ENCODE measurements at regions not wholly inside any gene's neighbourhood (a gene's known extent, or its start where the extent isn't known, plus 50 kb on each side); places are given as distances from the start of the nearest gene placed in this dataset.

DNA sequence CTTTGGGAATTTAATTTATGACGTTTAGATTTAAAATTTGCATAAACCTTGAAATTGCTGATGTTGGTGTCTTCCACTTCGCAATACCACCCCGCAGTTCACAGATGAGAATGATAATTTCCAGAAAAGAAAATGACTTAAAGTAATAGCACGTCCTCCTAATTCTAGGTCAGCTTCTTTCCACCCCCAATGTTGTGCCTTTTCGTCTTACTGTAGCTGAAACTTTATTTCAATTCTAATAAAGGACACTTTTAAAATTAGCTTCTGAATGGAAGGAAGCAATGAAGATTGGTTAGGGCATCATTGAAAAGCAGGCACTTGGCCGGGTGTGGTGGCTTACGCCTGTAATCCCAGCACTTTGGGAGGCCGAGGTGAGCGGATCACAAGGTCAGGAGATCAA lies 107.4 kb downstream of the MYCN start:
- Histone ChIP-seq H3K14ac (ENCODE audit: insufficient read length) (no peak overlapping the region), H3K4me2 (ENCODE audit: insufficient read depth in 1 of 2, low read depth in 2 of 2, low read length in 2 of 2) (no peak overlapping the region), H3K23ac (ENCODE audit: insufficient read length) (no peak overlapping the region), H2BK12ac (ENCODE audit: low read depth, low read length) (no peak overlapping the region), H2BK20ac (ENCODE audit: low read length) (no peak overlapping the region), H2BK120ac (replicated peaks; ENCODE audit: low read depth, low read length) (no peak overlapping the region), H3K27ac (ENCODE audit: low read depth, low read length) (no peak overlapping the region), H3K4me3 (ENCODE audit: extremely low read depth in 1 of 4, insufficient read depth in 2 of 4, low read depth in 3 of 4, low read length in 4 of 4) (no peak overlapping the region), H3K9me3 (ENCODE audit: insufficient read depth in 2 of 2, low read depth in 1 of 2, low read length in 1 of 2) (no peaks in the 10 kb centered on the region), H2AK5ac (ENCODE audit: low read depth, low read length) (no peak overlapping the region), H3K23me2 (ENCODE audit: low read depth, low read length) (no peaks in the 10 kb centered on the region), H3K4ac (replicated peaks; ENCODE audit: insufficient read length, low read depth, low read length) (no peak overlapping the region), H4K91ac (replicated peaks; ENCODE audit: insufficient read length, low read length) (no peak overlapping the region), H3K36me3 (ENCODE audit: control insufficient read depth in 2 of 4, insufficient read depth in 4 of 4, low read length in 3 of 4) (no peaks in the 10 kb centered on the region), H3K79me1 (ENCODE audit: low read depth, low read length) (no peaks in the 10 kb centered on the region), H2BK5ac (ENCODE audit: low read depth, low read length) (no peak overlapping the region), H3K79me2 (ENCODE audit: control insufficient read depth in 1 of 2, insufficient read depth in 2 of 2, low read length in 2 of 2) (no peaks in the 10 kb centered on the region), H4K8ac (ENCODE audit: extremely low read depth, insufficient read depth, low read length) (no peak overlapping the region), H2AFZ (ENCODE audit: low read length) (no peak overlapping the region), H4K5ac (ENCODE audit: insufficient read length, low read depth, low read length) (no peak overlapping the region), H3K56ac (replicated peaks; ENCODE audit: insufficient read length, low read depth, low read length) (no peak overlapping the region), H3K9ac (replicated peaks in 1 of 4; ENCODE audit: extremely low read depth in 1 of 4, low read depth in 3 of 4, low read length in 3 of 4) (no peak overlapping the region), H3K27me3 (replicated peaks in 1 of 4; ENCODE audit: control insufficient read depth in 3 of 4, extremely low read depth in 1 of 4, insufficient read depth in 3 of 4, low read length in 3 of 4) (no peaks in the 10 kb centered on the region), H3K18ac (ENCODE audit: extremely low read depth, low read length) (no peak overlapping the region), H4K20me1 (replicated peaks in 1 of 2; ENCODE audit: control insufficient read depth in 1 of 2, insufficient read depth in 2 of 2, low read length in 2 of 2) (no peaks in the 10 kb centered on the region), H3K4me1 (replicated peaks in 1 of 4; ENCODE audit: control insufficient read depth in 3 of 4, insufficient read depth in 4 of 4, low read length in 3 of 4) (peaks cover 0 to 8% (median 4%) of the 10 kb centered on the region in 4 experiments; a peak in 4 of 7 replicates), H2BK15ac (ENCODE audit: low read length) (no peak overlapping the region)
- FAIRE-seq = no peak
- ChIA-PET CTCF (ENCODE audit: partially characterized antibody) (interaction anchor here (0.6 to 3.3 kb wide), 4 partner anchors 14 to 1675 kb away, joined by 3 to 19 read pairs (median 4); no protein-coding TSS in a partner anchor), POLR2A (ENCODE audit: partially characterized antibody) (no interaction called here)
- 92% methylated on average over 9 of the region's 9 CpGs; no CpG with 5 or more reads in 1 of the 2 experiments for WGBS, 2 experiments (ENCODE audit: extremely low coverage in 1 of 2, insufficient coverage in 1 of 2, insufficient read length in 1 of 2, insufficient replicate concordance in 2 of 2, low coverage in 1 of 2, low lambda C conversion rate in 2 of 2, missing lambda C conversion rate in 1 of 2)
- DNase-seq (ENCODE audit: low read depth in 1 of 2, low spot score in 2 of 2) = no peak
- TF ChIP-seq JUND (IDR thresholded peaks at IDR 0.05; ENCODE audit: low read length) = no peak
- no peak for TF ChIP-seq SP2 (IDR thresholded peaks at IDR 0.05; ENCODE audit: low read length)
- no peak for TF ChIP-seq GTF2F1 (IDR thresholded peaks at IDR 0.05; ENCODE audit: borderline replicate concordance, low read depth, low read length)
- no peak for TF ChIP-seq CBX5 (IDR thresholded peaks at IDR 0.05; ENCODE audit: low read depth, low read length)
- no peak for TF ChIP-seq CTCF (IDR thresholded peaks at IDR 0.05; ENCODE audit: control extremely low read depth in 1 of 3, insufficient read depth in 1 of 3, low read depth in 1 of 3, low read length in 3 of 3)
- TF ChIP-seq NANOG (IDR thresholded peaks at IDR 0.05; ENCODE audit: insufficient read depth, low read depth, low read length, poor library complexity, severe bottlenecking) = no peak
- TF ChIP-seq RNF2 (IDR thresholded peaks at IDR 0.05; ENCODE audit: borderline replicate concordance, low read depth, low read length, missing control alignments, poor library complexity, severe bottlenecking) = no peak
- TF ChIP-seq JUN (IDR thresholded peaks at IDR 0.05; ENCODE audit: low read depth, low read length) = no peak
- TF ChIP-seq TCF12 (IDR thresholded peaks at IDR 0.05; ENCODE audit: low read depth, low read length) = no peak
- no peak for TF ChIP-seq BRCA1 (IDR thresholded peaks at IDR 0.05; ENCODE audit: low read depth, low read length)
- TF ChIP-seq MAFK (IDR thresholded peaks at IDR 0.05; ENCODE audit: low read depth, low read length) = no peak
- TF ChIP-seq SIRT6 (IDR thresholded peaks at IDR 0.05; ENCODE audit: low read length) = no peak
- TF ChIP-seq EGR1 (IDR thresholded peaks at IDR 0.05; ENCODE audit: borderline replicate concordance, low read depth, low read length) = no peak

Measured in H1 (cell line).